KMS-11 (cell line): ENCODE measurements at regions not wholly inside any gene's neighbourhood (a gene's known extent, or its start where the extent isn't known, plus 50 kb on each side); places are given as distances from the start of the nearest gene placed in this dataset.

Experiments used
- H2AFZ ChIP-seq: fragments of 200-600 bp; sonication (generic); 2 replicates; pipeline ENCODE4 v1.6.1; 2016; ENCODE audit warnings: antibody characterized with exemption, mixed run types, low read depth
- H3K27ac ChIP-seq: fragments of 200-600 bp; sonication (generic); 2 replicates; pipeline ENCODE4 v1.6.1; 2016; ENCODE audit warnings: mild to moderate bottlenecking, mixed run types
- H3K27me3 ChIP-seq: fragments of 200-600 bp; sonication (generic); 2 replicates; pipeline ENCODE4 v1.6.1; 2017; ENCODE audit warnings: mild to moderate bottlenecking, low read depth, mixed run types, moderate library complexity; ENCODE audit not compliant: insufficient read depth
- H3K36me3 ChIP-seq: fragments of 200-600 bp; sonication (generic); 2 replicates; pipeline ENCODE4 v1.6.1; 2017; ENCODE audit warnings: mild to moderate bottlenecking, mixed run types; ENCODE audit not compliant: insufficient read depth
- H3K4me1 ChIP-seq: fragments of 200-600 bp; sonication (generic); 2 replicates; pipeline ENCODE4 v1.6.1; 2016; ENCODE audit warnings: mild to moderate bottlenecking, low read depth, mixed run types; ENCODE audit not compliant: poor library complexity, severe bottlenecking
- H3K4me2 ChIP-seq: fragments of 200-600 bp; sonication (generic); 2 replicates; pipeline ENCODE4 v1.7.0; 2016; ENCODE audit warnings: mild to moderate bottlenecking, mixed run types
- H3K4me3 ChIP-seq: fragments of 200-600 bp; sonication (generic); IDR thresholded peaks from 2 replicates; pipeline ENCODE4 v1.6.1; 2017; ENCODE audit warnings: low read depth, low read length, mixed read lengths; ENCODE audit not compliant: insufficient read depth
- H3K79me2 ChIP-seq: fragments of 200-600 bp; sonication (generic); 2 replicates; pipeline ENCODE4 v1.6.1; 2016; ENCODE audit warnings: low read depth, mixed run types; ENCODE audit not compliant: insufficient read depth
- H3K9ac ChIP-seq: fragments of 200-600 bp; sonication (generic); 2 replicates; pipeline ENCODE4 v1.6.1; 2016; ENCODE audit warnings: mild to moderate bottlenecking, mixed run types
- H4K20me1 ChIP-seq: fragments of 200-600 bp; sonication (generic); 2 replicates; pipeline ENCODE4 v1.6.1; 2016; ENCODE audit warnings: mild to moderate bottlenecking, mixed run types; ENCODE audit not compliant: insufficient read depth
- CTCF ChIP-seq: fragments of 200-600 bp; sonication (generic); conservative IDR thresholded peaks from 2 replicates; pipeline ENCODE4 v1.6.1; 2017; ENCODE audit warnings: low read depth, mild to moderate bottlenecking, antibody characterized with exemption, low read length, moderate library complexity, mixed read lengths

- no peaks in the 10 kb centered on the region for H3K4me1 ChIP-seq
- H3K9ac ChIP-seq = no peak overlapping the region
- H3K36me3 ChIP-seq = no peaks in the 10 kb centered on the region
- no peaks in the 10 kb centered on the region for H3K79me2 ChIP-seq
- no peaks in the 10 kb centered on the region for H3K27me3 ChIP-seq
- no peak overlapping the region for H2AFZ ChIP-seq
- no peak overlapping the region for H3K27ac ChIP-seq
- no peak overlapping the region for H3K4me3 ChIP-seq
- H4K20me1 ChIP-seq = no peaks in the 10 kb centered on the region
- TF ChIP-seq CTCF = no peak
- no peak overlapping the region for H3K4me2 ChIP-seq
Observed at GRCh38 chr4:30783751-30784150, 63.6 kb downstream of the PCDH7 start.

- TF ChIP-seq CTCF = no peak
- Histone ChIP-seq H3K9ac (no peak overlapping the region), H3K79me2 (no peaks in the 10 kb centered on the region), H3K4me1 (no peaks in the 10 kb centered on the region), H3K27me3 (no peaks in the 10 kb centered on the region), H3K27ac (no peak overlapping the region), H3K36me3 (no peaks in the 10 kb centered on the region), H2AFZ (no peak overlapping the region; the same call in 1 of the 2 replicates), H4K20me1 (no peaks in the 10 kb centered on the region), H3K4me2 (no peak overlapping the region), H3K4me3 (no peak overlapping the region)
Observed at GRCh38 chr4:30789219-30789671, 69.1 kb downstream of the PCDH7 start.

GRCh38 chr4:30790123-30790522 lies 70.0 kb downstream of the PCDH7 start:
- H4K20me1 ChIP-seq = no peaks in the 10 kb centered on the region
- H3K27ac ChIP-seq = no peak overlapping the region
- no peak overlapping the region for H3K9ac ChIP-seq
- no peaks in the 10 kb centered on the region for H3K4me1 ChIP-seq
- no peak for TF ChIP-seq CTCF
- H3K27me3 ChIP-seq = no peaks in the 10 kb centered on the region
- H3K79me2 ChIP-seq = no peaks in the 10 kb centered on the region
- no peaks in the 10 kb centered on the region for H3K36me3 ChIP-seq
- H2AFZ ChIP-seq = no peak overlapping the region
- H3K4me3 ChIP-seq = no peak overlapping the region
- H3K4me2 ChIP-seq = no peak overlapping the region

- no peaks in the 10 kb centered on the region for H3K27me3 ChIP-seq
- no peak overlapping the region for H2AFZ ChIP-seq
- no peak overlapping the region for H3K9ac ChIP-seq
- TF ChIP-seq CTCF = no peak
- H3K36me3 ChIP-seq = no peaks in the 10 kb centered on the region
- no peaks in the 10 kb centered on the region for H3K79me2 ChIP-seq
- no peak overlapping the region for H3K4me3 ChIP-seq
- H3K4me1 ChIP-seq = no peaks in the 10 kb centered on the region
- H3K4me2 ChIP-seq = no peak overlapping the region
- no peaks in the 10 kb centered on the region for H4K20me1 ChIP-seq
- H3K27ac ChIP-seq = no peak overlapping the region
Observed at GRCh38 chr4:30790998-30791397, 70.8 kb downstream of the PCDH7 start.
